ENCODE measurements at regions not wholly inside any gene's neighbourhood (a gene's known extent, or its start where the extent isn't known, plus 50 kb on each side); places are given as distances from the start of the nearest gene placed in this dataset.

DNA sequence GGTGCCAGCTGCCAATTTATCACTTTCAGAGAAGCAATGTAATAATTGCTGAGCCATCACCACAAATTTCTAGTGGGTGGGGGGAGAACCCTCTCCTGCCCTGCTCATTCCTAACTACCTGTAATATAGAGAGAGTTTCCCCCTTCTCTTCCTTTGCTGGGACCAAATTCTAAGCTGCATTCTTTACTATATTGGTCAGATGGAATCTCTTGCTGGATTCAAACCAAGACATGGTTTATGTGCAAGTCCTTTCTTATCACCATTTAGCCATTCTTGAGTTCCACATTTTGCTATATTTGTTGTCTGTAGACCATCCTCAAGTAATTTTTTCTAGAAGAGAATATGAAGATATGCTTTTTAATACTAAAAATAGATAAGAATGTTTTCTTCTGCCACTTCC is 452.1 kb downstream of the MN1 start:
- no peaks in the 10 kb centered on the region for H3K9me3 ChIP-seq
- H3K36me3 ChIP-seq: no peaks in the 10 kb centered on the region
- intact Hi-C loops (cut with DNase I): no loop called here
- no peak for DNase-seq (ENCODE audit: low spot score)
- H3K4me3 ChIP-seq: no peak overlapping the region
- H3K27me3 ChIP-seq (replicated peaks; ENCODE audit: insufficient read depth): no peaks in the 10 kb centered on the region
- TF ChIP-seq POLR2A (IDR thresholded peaks at IDR 0.05) (no peak), POLR2AphosphoS5 (IDR thresholded peaks at IDR 0.05) (no peak)
- TF ChIP-seq, protein P1, sequence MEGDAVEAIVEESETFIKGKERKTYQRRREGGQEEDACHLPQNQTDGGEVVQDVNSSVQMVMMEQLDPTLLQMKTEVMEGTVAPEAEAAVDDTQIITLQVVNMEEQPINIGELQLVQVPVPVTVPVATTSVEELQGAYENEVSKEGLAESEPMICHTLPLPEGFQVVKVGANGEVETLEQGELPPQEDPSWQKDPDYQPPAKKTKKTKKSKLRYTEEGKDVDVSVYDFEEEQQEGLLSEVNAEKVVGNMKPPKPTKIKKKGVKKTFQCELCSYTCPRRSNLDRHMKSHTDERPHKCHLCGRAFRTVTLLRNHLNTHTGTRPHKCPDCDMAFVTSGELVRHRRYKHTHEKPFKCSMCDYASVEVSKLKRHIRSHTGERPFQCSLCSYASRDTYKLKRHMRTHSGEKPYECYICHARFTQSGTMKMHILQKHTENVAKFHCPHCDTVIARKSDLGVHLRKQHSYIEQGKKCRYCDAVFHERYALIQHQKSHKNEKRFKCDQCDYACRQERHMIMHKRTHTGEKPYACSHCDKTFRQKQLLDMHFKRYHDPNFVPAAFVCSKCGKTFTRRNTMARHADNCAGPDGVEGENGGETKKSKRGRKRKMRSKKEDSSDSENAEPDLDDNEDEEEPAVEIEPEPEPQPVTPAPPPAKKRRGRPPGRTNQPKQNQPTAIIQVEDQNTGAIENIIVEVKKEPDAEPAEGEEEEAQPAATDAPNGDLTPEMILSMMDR (IDR thresholded peaks at IDR 0.05): no peak
- no peaks in the 10 kb centered on the region for H3K4me1 ChIP-seq (replicated peaks)
- H3K27ac ChIP-seq: no peak overlapping the region

DNA sequence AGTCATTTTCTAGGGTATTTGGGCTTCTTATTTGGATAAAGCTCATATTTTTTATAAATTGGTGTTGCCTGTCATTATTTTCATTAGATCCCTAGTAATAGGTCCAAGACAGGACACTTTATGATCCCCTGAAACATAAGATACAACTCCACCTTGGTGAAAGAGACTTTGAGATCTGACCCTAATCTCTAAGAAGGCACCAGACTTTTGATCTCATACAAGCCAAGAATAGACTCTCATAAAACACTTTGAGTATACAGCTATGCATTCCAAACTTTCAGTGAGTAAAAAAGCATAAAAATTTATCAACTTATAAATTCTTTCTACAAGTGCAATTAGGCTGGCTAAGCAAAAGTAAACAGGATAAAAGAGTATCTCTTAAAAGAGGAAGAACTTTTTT is 451.2 kb downstream of the MN1 start:
- DNase-seq (ENCODE audit: low spot score): no peak
- H3K36me3 ChIP-seq: no peaks in the 10 kb centered on the region
- H3K27ac ChIP-seq: no peak overlapping the region
- no peaks in the 10 kb centered on the region for H3K9me3 ChIP-seq
- no peak overlapping the region for H3K4me3 ChIP-seq
- TF ChIP-seq POLR2AphosphoS5 (IDR thresholded peaks at IDR 0.05) (no peak), POLR2A (IDR thresholded peaks at IDR 0.05) (no peak)
- TF ChIP-seq, protein P1 (IDR thresholded peaks at IDR 0.05): no peak
- no peaks in the 10 kb centered on the region for H3K4me1 ChIP-seq (replicated peaks)
- intact Hi-C loops (cut with DNase I): no loop called here
- H3K27me3 ChIP-seq (replicated peaks; ENCODE audit: insufficient read depth): no peaks in the 10 kb centered on the region

DNA sequence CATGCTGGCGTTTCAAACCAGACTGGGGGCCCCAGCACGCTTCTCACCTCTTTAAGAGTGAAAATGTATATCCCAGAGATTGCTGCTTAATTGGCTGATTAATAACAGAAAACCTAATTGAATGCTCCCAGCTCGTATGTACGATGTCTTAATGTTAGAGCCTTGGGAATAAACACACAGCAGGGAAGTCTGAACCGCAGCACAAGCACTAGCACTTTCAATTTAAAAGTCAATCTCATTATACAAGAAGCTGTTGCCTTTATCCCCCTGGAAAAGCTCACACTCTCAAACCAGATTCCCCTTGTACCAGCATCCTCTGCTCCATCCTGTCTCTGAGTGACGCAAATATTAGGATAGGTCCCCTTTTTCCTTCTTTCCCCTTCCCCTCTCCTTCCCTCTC is 449.1 kb downstream of the MN1 start:
- no peaks in the 10 kb centered on the region for H3K27me3 ChIP-seq (replicated peaks; ENCODE audit: insufficient read depth)
- no peaks in the 10 kb centered on the region for H3K4me1 ChIP-seq (replicated peaks)
- no peaks in the 10 kb centered on the region for H3K9me3 ChIP-seq
- H3K27ac ChIP-seq: no peak overlapping the region
- WGBS: 36% methylated on average over 6 of the region's 6 CpGs
- TF ChIP-seq POLR2AphosphoS5 (IDR thresholded peaks at IDR 0.05) (no peak), POLR2A (IDR thresholded peaks at IDR 0.05) (no peak)
- TF ChIP-seq, protein P1 (IDR thresholded peaks at IDR 0.05): no peak
- H3K4me3 ChIP-seq: no peak overlapping the region
- DNase-seq (ENCODE audit: low spot score): no peak
- intact Hi-C loops (cut with DNase I): no loop called here
- H3K36me3 ChIP-seq: no peaks in the 10 kb centered on the region

DNA sequence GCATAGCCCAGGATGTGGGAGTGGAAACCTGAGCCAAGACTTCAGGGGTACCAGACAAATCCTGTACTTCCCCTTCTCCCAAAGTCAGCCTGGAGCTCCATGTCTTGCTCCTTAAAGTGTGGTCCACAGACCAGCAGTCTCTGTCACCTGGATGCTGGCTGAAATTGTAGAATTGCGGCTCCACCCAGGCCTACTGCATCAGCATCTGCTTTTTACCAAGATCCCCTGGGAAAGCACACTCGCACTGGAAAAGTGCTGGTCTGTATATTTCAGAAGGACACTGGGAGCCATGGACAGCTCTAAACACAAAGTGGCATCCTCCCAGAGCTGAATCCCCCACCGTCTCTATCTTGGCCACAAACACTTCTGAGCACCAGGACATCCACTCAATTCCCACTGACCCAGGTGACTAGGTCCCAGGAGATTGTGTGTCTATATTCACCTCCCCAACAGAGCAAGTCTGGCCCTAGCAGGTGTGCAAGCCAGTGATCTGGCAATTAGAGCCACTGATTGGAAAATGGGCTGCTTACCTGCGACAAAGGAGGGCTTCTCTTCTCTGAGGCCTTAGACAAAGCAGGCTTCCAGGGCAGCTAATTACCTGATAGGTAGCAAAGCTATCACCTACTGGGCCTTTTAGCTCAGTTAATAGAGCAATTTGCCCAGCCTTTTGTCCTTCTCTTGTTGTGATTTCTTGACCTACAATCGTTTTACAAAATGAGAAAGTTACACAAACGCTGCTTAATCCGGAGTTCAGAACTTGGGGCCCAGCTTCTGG is 443.3 kb downstream of the MN1 start:
- no peak for TF ChIP-seq POLR2AphosphoS5 (IDR thresholded peaks at IDR 0.05)
- TF ChIP-seq POLR2A (IDR thresholded peaks at IDR 0.05): no peak
- TF ChIP-seq, protein P1 (IDR thresholded peaks at IDR 0.05): no peak
- no peaks in the 10 kb centered on the region for H3K27me3 ChIP-seq (replicated peaks; ENCODE audit: insufficient read depth)
- no peaks in the 10 kb centered on the region for H3K36me3 ChIP-seq
- 63% methylated on average over 7 of the region's 7 CpGs for WGBS
- H3K4me1 ChIP-seq (replicated peaks): no peaks in the 10 kb centered on the region
- H3K9me3 ChIP-seq: no peaks in the 10 kb centered on the region
- no peak for DNase-seq (ENCODE audit: low spot score)
- no peak overlapping the region for H3K27ac ChIP-seq
- no peak overlapping the region for H3K4me3 ChIP-seq
- intact Hi-C loops (cut with DNase I): no loop called here

GRCh38 chr22:27370269-27370668 is 431.3 kb downstream of the MN1 start:
- H3K36me3 ChIP-seq: no peaks in the 10 kb centered on the region
- H3K9me3 ChIP-seq: no peaks in the 10 kb centered on the region
- H3K4me1 ChIP-seq (replicated peaks): no peaks in the 10 kb centered on the region
- H3K4me3 ChIP-seq: no peak overlapping the region
- TF ChIP-seq POLR2AphosphoS5 (IDR thresholded peaks at IDR 0.05) (no peak), POLR2A (IDR thresholded peaks at IDR 0.05) (no peak)
- TF ChIP-seq, protein P1 (IDR thresholded peaks at IDR 0.05): no peak
- H3K27ac ChIP-seq: no peak overlapping the region
- 68% methylated on average over 4 of the region's 4 CpGs for WGBS
- intact Hi-C loops (cut with DNase I): no loop called here
- DNase-seq (ENCODE audit: low spot score): no peak
- no peaks in the 10 kb centered on the region for H3K27me3 ChIP-seq (replicated peaks; ENCODE audit: insufficient read depth)

Data from prostate gland (tissue), 2 donors.